HL-60 (cell line): ENCODE measurements at regions not wholly inside any gene's neighbourhood (a gene's known extent, or its start where the extent isn't known, plus 50 kb on each side); places are given as distances from the start of the nearest gene placed in this dataset.

ENCODE experiments used
- DNase-seq, 2 experiments: peaks; one replicate each; pipeline ENCODE4 v3.0.0-alpha.2; 2010 to 2020; ENCODE audit warnings: low read depth in 1 of 2, low spot score in 1 of 2
- H3K27ac ChIP-seq: fragments of 250-450 bp; sonication (Bioruptor Pico); replicated peaks from 2 replicates; pipeline ENCODE4 v1.5.1; 2020; ENCODE audit warnings: mild to moderate bottlenecking, moderate library complexity
- H3K27me3 ChIP-seq: fragments of 250-450 bp; sonication (Bioruptor Pico); 2 replicates; pipeline ENCODE4 v1.5.1; 2021; ENCODE audit warnings: mild to moderate bottlenecking, moderate library complexity; ENCODE audit not compliant: insufficient read depth, poor library complexity, severe bottlenecking
- H3K4me3 ChIP-seq: replicated peaks from 2 replicates; pipeline ENCODE4 v1.5.1; 2011; ENCODE audit warnings: mild to moderate bottlenecking, control low read depth, low read length; ENCODE audit not compliant: insufficient read depth
- CTCF ChIP-seq: IDR thresholded peaks from one replicate; pipeline ENCODE4 v1.5.1; 2011; ENCODE audit warnings: low read length, control low read depth, inconsistent platforms; ENCODE audit not compliant: insufficient read depth
- GABPA ChIP-seq: IDR thresholded peaks from 2 replicates; pipeline ENCODE4 v1.6.1; 2012; ENCODE audit warnings: low read depth
- POLR2AphosphoS5 ChIP-seq: IDR thresholded peaks from 2 replicates; pipeline ENCODE4 v1.6.1; 2012; ENCODE audit warnings: low read depth
- REST ChIP-seq: IDR thresholded peaks from 2 replicates; pipeline ENCODE4 v1.6.1; 2012; ENCODE audit warnings: low read depth; ENCODE audit not compliant: insufficient replicate concordance
- SPI1 ChIP-seq: IDR thresholded peaks from 2 replicates; pipeline ENCODE4 v1.6.1; 2012; ENCODE audit warnings: low read depth, mild to moderate bottlenecking, borderline replicate concordance

- TF ChIP-seq SPI1 = no peak
- no peak for TF ChIP-seq GABPA
- no peak for TF ChIP-seq REST
- no peak for TF ChIP-seq CTCF
- no peak for TF ChIP-seq POLR2AphosphoS5
- H3K27ac ChIP-seq = no peak overlapping the region
- H3K27me3 ChIP-seq = no peaks in the 10 kb centered on the region
- H3K4me3 ChIP-seq = no peak overlapping the region
- DNase-seq = no peak
Observed at GRCh38 chr5:67672636-67673035, 476.0 kb upstream of the CD180 start.

- H3K4me3 ChIP-seq = no peak overlapping the region
- TF ChIP-seq CTCF (no peak), GABPA (no peak), SPI1 (no peak), POLR2AphosphoS5 (no peak), REST (no peak)
- no peak for DNase-seq
- no peak overlapping the region for H3K27ac ChIP-seq
- no peaks in the 10 kb centered on the region for H3K27me3 ChIP-seq
Observed at GRCh38 chr5:67669916-67670315, 473.3 kb upstream of the CD180 start.

- no peaks in the 10 kb centered on the region for H3K27me3 ChIP-seq
- no peak overlapping the region for H3K4me3 ChIP-seq
- no peak overlapping the region for H3K27ac ChIP-seq
- DNase-seq = no peak
- TF ChIP-seq POLR2AphosphoS5 (no peak), REST (no peak), GABPA (no peak), SPI1 (no peak), CTCF (no peak)
Observed at GRCh38 chr5:67660149-67660548, 463.6 kb upstream of the CD180 start.
